MM.1S (cell line): ENCODE measurements at regions not wholly inside any gene's neighbourhood (a gene's known extent, or its start where the extent isn't known, plus 50 kb on each side); places are given as distances from the start of the nearest gene placed in this dataset.

Experiments used
- DNase-seq: peaks from one replicate; pipeline ENCODE4 v3.0.0-alpha.2; 2015
- H2AFZ ChIP-seq: fragments of 300-600 bp; sonication (generic); 2 replicates; pipeline ENCODE4 v1.6.0; 2016; ENCODE audit warnings: antibody characterized with exemption, low read length
- H3F3A ChIP-seq: fragments of 300-600 bp; sonication (generic); 2 replicates; pipeline ENCODE4 v1.6.1; 2016; ENCODE audit warnings: mild to moderate bottlenecking, antibody characterized with exemption, low read length, moderate library complexity, mixed read lengths; ENCODE audit not compliant: insufficient read depth
- H3K27ac ChIP-seq: fragments of 300-600 bp; sonication (generic); 2 replicates; pipeline ENCODE4 v1.5.1; 2016; ENCODE audit warnings: mild to moderate bottlenecking, low read length
- H3K27me3 ChIP-seq: fragments of 300-600 bp; sonication (generic); replicated peaks from 2 replicates; pipeline ENCODE4 v1.6.0; 2016; ENCODE audit warnings: low read length; ENCODE audit not compliant: insufficient read depth
- H3K36me3 ChIP-seq: fragments of 300-600 bp; sonication (generic); replicated peaks from 2 replicates; pipeline ENCODE4 v1.6.1; 2016; ENCODE audit warnings: mild to moderate bottlenecking, low read length, mixed read lengths; ENCODE audit not compliant: insufficient read depth
- H3K4me1 ChIP-seq: fragments of 300-600 bp; sonication (generic); 2 replicates; pipeline ENCODE4 v1.6.1; 2016; ENCODE audit warnings: low read length, mixed read lengths
- H3K4me2 ChIP-seq: fragments of 300-600 bp; sonication (generic); 2 replicates; pipeline ENCODE4 v1.6.0; 2016; ENCODE audit warnings: low read depth, low read length
- H3K4me3 ChIP-seq: fragments of 300-600 bp; sonication (generic); 2 replicates; pipeline ENCODE4 v1.5.1; 2016; ENCODE audit warnings: low read length, mixed read lengths
- H3K79me2 ChIP-seq: fragments of 300-600 bp; sonication (generic); 2 replicates; pipeline ENCODE4 v1.6.1; 2016; ENCODE audit warnings: mixed run types, low read length, mixed read lengths
- H3K9ac ChIP-seq: fragments of 300-600 bp; sonication (generic); 2 replicates; pipeline ENCODE4 v1.6.1; 2016; ENCODE audit warnings: low read length, mixed read lengths
- H3K9me2 ChIP-seq: fragments of 300-600 bp; sonication (generic); replicated peaks from 2 replicates; pipeline ENCODE4 v1.6.1; 2016; ENCODE audit warnings: mild to moderate bottlenecking, low read length, mixed read lengths; ENCODE audit not compliant: insufficient read depth
- H3K9me3 ChIP-seq: fragments of 300-600 bp; sonication (generic); replicated peaks from 2 replicates; pipeline ENCODE4 v1.6.1; 2016; ENCODE audit warnings: mild to moderate bottlenecking, low read length, mixed read lengths; ENCODE audit not compliant: insufficient read depth
- H4K20me1 ChIP-seq: fragments of 300-600 bp; sonication (generic); 2 replicates; pipeline ENCODE4 v1.6.1; 2016; ENCODE audit warnings: mild to moderate bottlenecking, low read length, moderate library complexity, mixed read lengths; ENCODE audit not compliant: insufficient read depth
- EZH2 ChIP-seq: fragments of 300-600 bp; sonication (generic); optimal IDR thresholded peaks from 2 replicates; pipeline ENCODE3; 2017; ENCODE audit warnings: low read depth, mild to moderate bottlenecking, antibody characterized with exemption, low read length, mixed read lengths
- EZH2phosphoT487 ChIP-seq: fragments of 300-600 bp; sonication (generic); IDR thresholded peaks from 2 replicates; pipeline ENCODE4 v1.6.1; 2018; ENCODE audit warnings: antibody characterized with exemption, low read length
- TF ChIP-seq, protein P1 (sequence below): fragments of 300-600 bp; sonication (generic); IDR thresholded peaks from 2 replicates; pipeline ENCODE4 v1.5.1; 2016; ENCODE audit warnings: antibody characterized with exemption, low read length, mixed read lengths

DNA sequence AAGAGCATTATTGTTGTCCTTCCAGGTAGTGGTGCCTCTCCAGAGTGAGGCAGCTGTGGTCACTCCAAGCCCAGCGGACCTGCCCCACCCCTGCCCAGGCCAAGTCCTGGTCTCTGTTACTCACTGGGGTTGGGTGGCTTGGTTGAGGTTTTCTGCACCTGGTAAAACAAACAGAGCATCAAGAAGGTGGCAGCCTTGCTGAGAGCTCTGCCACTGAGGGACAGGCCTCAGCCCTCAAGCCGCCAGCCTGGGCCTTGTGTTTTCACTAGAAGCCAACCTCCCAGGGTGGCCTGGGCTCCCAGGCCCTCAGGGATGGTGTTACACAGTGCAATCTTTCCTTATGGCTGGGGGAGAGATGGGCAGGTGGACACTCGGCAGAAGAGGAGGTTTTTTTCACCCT lies 182.7 kb downstream of the BCOR start:
- Histone ChIP-seq H3K9me3 (no peaks in the 10 kb centered on the region), H3K36me3 (no peaks in the 10 kb centered on the region), H3K9me2 (no peaks in the 10 kb centered on the region), H3K4me2 (no peak overlapping the region), H3K27ac (no peak overlapping the region), H3K27me3 (no peaks in the 10 kb centered on the region), H3K9ac (no peak overlapping the region), H3F3A (no peaks in the 10 kb centered on the region), H2AFZ (no peak overlapping the region), H3K4me1 (no peaks in the 10 kb centered on the region), H3K4me3 (no peak overlapping the region), H4K20me1 (no peaks in the 10 kb centered on the region), H3K79me2 (no peaks in the 10 kb centered on the region)
- no peak for DNase-seq
- TF ChIP-seq EZH2 (no peak), EZH2phosphoT487 (no peak)
- TF ChIP-seq, protein P1, sequence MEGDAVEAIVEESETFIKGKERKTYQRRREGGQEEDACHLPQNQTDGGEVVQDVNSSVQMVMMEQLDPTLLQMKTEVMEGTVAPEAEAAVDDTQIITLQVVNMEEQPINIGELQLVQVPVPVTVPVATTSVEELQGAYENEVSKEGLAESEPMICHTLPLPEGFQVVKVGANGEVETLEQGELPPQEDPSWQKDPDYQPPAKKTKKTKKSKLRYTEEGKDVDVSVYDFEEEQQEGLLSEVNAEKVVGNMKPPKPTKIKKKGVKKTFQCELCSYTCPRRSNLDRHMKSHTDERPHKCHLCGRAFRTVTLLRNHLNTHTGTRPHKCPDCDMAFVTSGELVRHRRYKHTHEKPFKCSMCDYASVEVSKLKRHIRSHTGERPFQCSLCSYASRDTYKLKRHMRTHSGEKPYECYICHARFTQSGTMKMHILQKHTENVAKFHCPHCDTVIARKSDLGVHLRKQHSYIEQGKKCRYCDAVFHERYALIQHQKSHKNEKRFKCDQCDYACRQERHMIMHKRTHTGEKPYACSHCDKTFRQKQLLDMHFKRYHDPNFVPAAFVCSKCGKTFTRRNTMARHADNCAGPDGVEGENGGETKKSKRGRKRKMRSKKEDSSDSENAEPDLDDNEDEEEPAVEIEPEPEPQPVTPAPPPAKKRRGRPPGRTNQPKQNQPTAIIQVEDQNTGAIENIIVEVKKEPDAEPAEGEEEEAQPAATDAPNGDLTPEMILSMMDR, result no peak

DNA sequence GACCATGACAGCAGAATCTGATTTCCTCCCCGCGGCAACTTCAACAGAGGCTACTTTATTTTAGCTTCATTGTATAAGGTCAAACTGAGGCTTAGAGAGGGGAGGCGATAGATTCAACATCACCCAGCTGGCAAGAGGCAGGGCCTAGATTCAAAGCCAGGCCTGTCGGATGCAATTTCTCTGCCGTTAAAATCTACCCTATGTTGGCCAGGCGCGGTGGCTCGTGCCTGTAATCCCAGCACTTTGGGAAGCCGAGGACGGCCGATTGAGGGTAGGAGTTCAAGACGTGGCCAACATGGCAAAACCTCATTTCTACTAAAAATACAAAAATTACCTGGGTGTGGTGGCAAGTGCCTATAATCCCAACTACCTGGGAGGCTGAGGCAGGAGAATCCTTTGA lies 182.2 kb downstream of the BCOR start:
- TF ChIP-seq EZH2 (no peak), EZH2phosphoT487 (no peak)
- TF ChIP-seq, protein P1, result no peak

DNA sequence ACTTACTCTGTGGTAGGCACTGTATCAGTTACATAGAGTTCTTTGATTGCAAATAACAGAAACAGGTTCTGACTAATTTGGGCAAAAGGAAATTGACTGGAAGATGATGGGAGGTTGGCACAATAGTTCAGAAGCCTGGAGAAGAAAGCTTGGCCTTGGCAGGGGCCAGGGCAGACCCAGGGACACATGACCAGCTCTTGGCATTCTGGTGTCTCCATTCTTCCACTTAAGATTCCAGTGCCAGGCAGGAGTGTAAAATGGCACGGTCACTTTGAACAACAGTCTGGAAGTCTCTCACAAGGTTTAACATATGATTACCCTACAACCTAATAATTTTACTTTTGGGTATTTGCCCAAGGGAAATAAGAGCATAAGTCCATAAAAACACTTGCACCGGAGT lies 175.9 kb downstream of the BCOR start:
- Histone ChIP-seq H3K27me3 (no peaks in the 10 kb centered on the region), H3K9ac (no peak overlapping the region), H3K4me2 (no peak overlapping the region), H3K9me2 (no peaks in the 10 kb centered on the region), H2AFZ (no peak overlapping the region), H3K36me3 (no peaks in the 10 kb centered on the region), H4K20me1 (no peaks in the 10 kb centered on the region), H3K9me3 (no peaks in the 10 kb centered on the region), H3K4me3 (no peak overlapping the region), H3K79me2 (no peaks in the 10 kb centered on the region), H3K27ac (no peak overlapping the region), H3F3A (no peaks in the 10 kb centered on the region), H3K4me1 (no peaks in the 10 kb centered on the region)
- TF ChIP-seq EZH2phosphoT487, result no peak
- TF ChIP-seq, protein P1, result no peak
- no peak for DNase-seq

More for the DNA sequence above, 182.2 kb downstream of the BCOR start:
- Histone ChIP-seq H3K9me3 (no peaks in the 10 kb centered on the region), H3K79me2 (no peaks in the 10 kb centered on the region), H3K27ac (no peak overlapping the region), H3F3A (no peaks in the 10 kb centered on the region), H2AFZ (no peak overlapping the region), H4K20me1 (no peaks in the 10 kb centered on the region), H3K4me1 (no peaks in the 10 kb centered on the region), H3K4me2 (no peak overlapping the region), H3K4me3 (no peak overlapping the region), H3K36me3 (no peaks in the 10 kb centered on the region), H3K27me3 (no peaks in the 10 kb centered on the region), H3K9me2 (no peaks in the 10 kb centered on the region), H3K9ac (no peak overlapping the region)
- DNase-seq, result no peak

DNA sequence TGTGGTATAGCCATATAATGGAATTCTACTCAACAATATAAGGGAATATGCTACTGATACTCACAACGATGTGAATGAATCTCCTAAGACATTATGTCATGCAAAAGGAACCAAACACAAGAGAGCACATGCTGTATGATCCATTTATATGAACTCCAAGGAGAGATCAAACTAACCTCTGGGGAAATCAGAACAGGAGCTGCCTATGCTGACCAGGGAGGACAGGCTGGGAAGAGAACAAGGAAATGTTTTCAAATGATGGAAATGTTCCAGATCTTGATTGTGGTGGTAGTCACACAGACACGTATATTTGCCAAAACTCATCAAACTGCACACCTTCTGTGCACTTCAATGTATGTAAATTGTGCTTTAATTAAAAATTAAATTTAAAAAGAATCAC lies 175.3 kb downstream of the BCOR start:
- Histone ChIP-seq H3K36me3 (no peaks in the 10 kb centered on the region), H3K9me3 (no peaks in the 10 kb centered on the region), H3K4me2 (no peak overlapping the region), H2AFZ (no peak overlapping the region), H3F3A (no peaks in the 10 kb centered on the region), H3K4me1 (no peaks in the 10 kb centered on the region), H4K20me1 (no peaks in the 10 kb centered on the region), H3K4me3 (no peak overlapping the region), H3K9me2 (no peaks in the 10 kb centered on the region), H3K27ac (no peak overlapping the region), H3K79me2 (no peaks in the 10 kb centered on the region), H3K9ac (no peak overlapping the region), H3K27me3 (no peaks in the 10 kb centered on the region)
- TF ChIP-seq, protein P1, result no peak
- TF ChIP-seq EZH2phosphoT487 (no peak), EZH2 (no peak)
- no peak for DNase-seq
